Stimulated activated naive CD8-positive, alpha-beta T cell treated with anti-CD3 and anti-CD28 coated beads, Interleukin-15, Interleukin-2, amounts not matched to agents 100 U/mL and 50 U/mL, for 24 hours (primary cell): ENCODE measurements at regions not wholly inside any gene's neighbourhood (a gene's known extent, or its start where the extent isn't known, plus 50 kb on each side); places are given as distances from the start of the nearest gene placed in this dataset.

ENCODE experiments used
- ATAC-seq: fragments of 150-1000 bp; cut with Tn5 transposase; one replicate; pipeline ENCODE4 v1.10.0; 2021
- DNase-seq: peaks from one replicate; pipeline ENCODE4 v3.0.0; 2021

DNA sequence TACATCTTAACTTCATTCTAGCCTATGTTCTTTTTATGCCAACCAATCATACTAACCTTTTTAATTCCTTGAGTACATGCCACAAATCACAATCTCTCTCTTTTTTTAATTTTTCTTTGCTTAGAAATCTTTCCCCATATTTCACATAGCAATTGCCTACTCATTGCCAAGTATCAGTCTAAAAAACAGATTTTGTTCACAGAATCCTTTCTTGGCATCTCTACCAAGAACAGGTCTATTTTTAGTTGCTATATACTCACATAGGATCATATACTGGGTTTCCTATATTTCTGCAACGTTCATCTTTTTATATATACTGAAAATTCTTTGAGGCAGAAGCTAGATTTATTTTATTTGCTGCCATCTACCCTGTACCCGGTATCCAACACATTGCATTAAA, 292.1 kb downstream of the GASK1B start:
- ATAC-seq (no peak), DNase-seq (no peak)

DNA sequence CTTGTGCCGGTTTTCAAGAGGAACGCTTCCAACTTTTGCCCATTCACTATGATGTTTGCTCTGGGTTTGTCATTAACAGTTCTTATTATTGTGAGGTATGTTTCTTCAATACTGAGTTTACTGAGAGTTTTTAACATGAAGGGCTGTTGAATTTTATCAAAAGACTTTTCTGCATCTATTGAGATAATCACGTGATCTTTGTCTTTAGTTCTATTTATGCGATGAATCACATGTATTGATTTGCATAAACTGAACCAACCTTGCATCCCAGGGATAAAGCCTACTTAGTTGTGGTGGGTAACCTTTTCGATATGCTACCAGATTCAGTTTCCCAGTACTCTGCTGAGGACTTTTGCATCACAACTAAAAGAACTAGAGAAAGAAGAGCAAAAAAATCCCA, 318.0 kb downstream of the GASK1B start:
- ATAC-seq (no peak), DNase-seq (no peak)

DNA sequence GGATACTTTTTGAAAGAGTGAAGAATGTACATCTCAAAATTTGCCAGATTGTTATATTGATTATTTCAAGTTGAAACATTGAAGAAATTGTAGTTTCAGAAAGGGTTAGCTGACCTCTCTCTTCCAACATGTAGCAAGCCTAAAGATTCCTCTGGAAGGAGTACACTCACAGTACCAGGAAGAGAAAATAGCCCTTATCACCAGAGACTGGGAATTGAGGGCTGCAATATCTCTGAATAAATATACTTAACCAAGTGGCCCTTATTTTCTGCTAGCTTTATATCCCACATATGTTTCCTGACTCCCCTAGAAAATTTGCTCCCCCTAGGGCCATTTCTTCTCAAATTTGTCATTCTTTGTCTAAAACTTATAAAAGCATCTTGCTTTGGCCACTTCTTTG, 332.2 kb downstream of the GASK1B start:
- ATAC-seq (no peak), DNase-seq (no peak)

DNA sequence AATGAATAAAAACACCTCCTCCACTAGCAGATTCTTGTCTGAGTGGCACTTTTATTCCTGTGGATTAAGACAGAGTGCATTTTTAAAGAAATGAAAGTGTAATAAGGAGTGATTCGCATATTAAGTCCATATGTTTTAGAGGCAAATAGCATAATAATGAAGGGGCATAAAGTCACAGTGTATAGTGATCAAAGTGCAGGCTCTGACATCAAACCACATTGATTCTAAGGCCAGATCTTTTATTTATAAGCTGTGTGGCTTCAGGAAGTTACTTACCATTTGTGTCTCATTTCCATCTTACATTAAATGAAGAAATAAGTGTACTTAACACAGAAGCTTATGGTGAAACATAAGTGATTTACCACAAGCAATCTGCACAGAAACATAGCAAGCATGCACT, 332.8 kb downstream of the GASK1B start:
- ATAC-seq (no peak), DNase-seq (no peak)

DNA sequence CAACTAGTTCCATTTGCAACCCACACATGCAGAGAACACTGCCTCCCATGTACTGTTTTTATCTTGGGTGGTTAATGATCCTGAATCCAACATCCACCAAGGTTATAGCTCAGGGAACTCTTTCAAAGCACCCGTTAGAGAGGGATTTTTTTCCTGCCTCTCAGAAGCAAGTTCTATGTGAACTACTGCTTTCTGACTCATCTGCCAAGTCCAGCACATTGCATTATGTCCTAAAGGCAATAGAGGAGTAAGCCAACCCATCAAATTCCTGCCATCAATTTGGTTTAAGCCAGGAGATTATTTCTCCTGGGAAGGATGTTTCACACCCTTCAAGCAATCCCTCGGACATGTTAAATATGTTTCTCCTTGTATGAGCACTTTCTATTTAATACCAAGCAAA, 334.5 kb downstream of the GASK1B start:
- ATAC-seq (no peak), DNase-seq (no peak)

DNA sequence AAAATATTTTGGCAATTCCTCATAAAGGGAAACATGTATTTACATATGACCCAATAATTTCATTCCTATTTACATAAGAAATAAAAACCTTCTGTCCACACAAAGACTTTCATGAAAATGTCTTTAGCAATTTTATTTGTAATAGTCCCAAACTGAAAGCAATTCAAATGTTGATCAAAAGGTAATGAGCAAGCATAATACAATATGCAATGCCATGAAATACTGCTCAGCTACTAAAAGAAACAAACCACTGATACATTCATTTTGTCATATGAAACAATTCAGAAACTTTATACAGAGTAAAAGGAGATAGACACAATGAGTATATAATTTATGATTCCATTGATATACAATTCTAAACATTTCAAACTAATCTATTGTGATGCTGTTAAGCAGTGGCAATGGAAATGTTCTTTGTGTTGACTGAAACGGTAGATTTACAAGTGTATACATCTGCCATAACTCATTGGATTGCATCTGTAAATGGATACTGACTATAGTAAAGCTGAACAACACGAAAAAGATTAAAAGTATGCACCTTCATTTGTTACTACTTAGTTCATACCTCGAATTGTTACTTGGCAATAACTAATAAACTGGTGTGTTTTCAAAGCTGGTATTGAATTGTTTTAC, 335.6 kb downstream of the GASK1B start:
- ATAC-seq (no peak), DNase-seq (no peak)

DNA sequence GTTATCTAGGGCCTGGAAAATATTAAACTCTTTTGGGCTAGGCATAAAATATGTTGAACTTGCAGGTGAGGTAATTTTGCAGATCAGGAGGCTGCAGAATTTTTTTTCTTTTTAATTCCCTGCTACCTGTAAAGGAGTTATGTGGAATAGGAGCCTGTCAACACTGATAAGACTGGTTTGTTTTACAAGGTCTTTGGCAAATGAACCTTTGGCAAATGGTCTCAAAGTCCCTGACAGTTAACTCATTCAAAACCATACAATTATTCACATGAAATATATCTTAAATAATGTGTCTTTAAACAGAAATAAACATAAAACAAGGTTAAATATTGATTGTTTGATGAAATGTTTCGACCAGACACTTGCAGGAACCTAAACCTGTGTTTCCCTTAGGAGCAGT, 340.2 kb downstream of the GASK1B start:
- DNase-seq (no peak), ATAC-seq (no peak)

DNA sequence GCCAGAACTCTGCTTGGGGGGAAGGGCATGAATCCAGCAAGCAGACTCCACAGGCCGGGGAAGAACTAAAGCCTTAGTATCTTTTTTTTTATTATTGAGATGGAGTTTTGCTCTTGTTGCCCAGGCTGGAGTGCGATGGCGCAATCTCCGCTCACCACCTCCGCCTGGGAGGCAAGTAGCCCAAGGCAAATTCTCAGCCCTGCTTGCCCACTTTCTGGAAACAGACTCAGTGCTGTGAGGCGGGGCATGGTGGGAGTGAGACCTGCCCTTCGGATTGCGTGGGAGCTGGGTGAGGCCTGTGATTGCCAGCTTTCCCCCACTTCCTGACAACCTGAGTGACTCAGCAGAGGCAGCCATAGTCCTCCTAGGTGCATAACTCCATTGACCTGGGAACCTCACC, 348.8 kb downstream of the GASK1B start:
- ATAC-seq (no peak), DNase-seq (no peak)

DNA sequence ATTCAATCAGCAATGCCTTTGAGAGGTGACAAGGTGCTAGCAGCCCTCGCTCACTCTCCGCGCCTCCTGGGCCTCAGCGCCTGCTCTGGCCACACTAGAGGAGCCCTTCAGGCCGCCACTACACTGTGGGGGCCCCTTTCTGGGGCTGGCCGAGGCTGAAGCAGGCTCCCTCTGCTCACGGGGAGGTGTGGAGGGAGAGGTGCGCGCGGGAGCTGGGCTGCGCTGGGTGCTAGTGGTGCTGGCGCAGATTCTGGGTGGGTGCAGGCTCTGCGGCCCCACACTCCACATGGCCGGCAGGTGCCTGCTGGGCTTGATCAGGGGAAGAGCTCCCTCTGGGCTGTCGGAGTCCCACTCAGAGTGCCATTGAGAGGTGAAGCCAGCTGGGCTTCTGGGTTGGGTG, 351.0 kb downstream of the GASK1B start:
- DNase-seq: no peak
- no peak for ATAC-seq

DNA sequence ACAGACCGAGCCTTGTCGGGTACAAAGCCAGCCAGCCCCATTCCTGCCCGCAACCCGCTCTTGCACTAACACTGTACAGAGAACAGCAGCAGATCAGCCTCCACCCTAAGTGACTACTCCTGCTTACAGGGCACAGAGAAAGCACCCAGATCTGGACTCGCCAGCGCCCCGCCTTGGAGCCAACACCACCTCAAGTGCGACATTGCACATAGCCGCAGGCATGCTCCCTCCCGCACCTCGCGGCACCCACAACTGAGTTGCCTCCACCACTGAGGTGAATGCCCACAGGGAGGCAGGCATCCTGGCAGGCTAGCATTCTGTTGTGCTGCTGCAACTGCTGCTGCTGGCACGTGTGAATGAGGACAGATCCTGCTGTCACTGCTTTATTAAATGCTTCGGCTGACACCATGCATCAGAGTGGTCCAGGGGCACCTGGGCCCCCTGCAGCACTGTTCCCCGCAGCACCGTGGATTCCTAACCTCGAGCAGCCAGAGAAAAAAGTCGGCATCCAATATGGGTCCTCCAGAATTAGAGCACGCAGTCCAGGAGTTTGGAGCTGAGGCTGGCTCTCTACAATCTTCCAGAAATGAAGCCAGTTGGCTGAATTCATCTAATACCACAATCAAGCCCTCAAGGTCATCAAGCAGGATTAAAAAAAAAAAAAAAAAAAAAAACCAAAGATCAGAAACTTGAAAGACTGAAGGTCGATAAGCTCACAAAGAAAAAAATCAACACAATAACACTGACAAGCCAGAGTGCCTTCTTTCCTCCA, 352.9 kb downstream of the GASK1B start:
- DNase-seq: no peak
- ATAC-seq: no peak

DNA sequence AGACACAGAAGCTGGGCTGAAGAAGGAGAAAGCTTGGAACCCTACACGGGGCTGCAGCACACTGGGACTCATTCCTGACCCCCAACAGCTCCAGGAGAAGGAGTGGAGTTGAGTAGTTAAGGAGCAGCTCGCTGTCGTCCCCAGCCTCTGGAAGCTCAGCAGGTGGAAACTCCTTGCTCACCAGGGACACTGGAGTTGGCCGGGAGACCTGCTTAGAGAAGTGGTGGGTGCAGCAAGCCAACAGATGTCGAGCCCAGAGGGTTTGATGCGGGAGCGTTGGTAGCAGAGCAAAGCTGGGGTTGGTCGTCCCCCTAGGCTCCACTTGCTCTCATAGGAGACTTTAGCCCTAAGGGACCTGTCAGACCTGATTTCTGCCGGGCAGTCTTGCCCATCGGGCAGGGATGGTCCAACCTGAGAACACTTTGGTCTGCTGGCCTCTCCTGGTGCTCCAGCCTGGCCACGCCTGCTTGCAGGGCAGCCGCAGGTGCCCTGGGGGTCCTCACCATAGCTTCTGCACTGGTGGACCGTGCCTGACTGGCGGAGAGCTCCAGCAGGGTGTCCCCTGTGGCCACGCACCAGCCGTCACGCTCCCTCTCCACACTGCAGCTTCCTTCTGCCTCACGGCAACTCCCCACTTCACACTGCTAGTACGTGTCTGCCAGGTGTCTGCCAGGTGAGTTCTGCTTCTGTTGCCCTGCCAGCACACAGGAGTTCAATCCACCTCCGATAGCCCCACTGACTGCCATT, 353.7 kb downstream of the GASK1B start:
- DNase-seq (no peak), ATAC-seq (no peak)

DNA sequence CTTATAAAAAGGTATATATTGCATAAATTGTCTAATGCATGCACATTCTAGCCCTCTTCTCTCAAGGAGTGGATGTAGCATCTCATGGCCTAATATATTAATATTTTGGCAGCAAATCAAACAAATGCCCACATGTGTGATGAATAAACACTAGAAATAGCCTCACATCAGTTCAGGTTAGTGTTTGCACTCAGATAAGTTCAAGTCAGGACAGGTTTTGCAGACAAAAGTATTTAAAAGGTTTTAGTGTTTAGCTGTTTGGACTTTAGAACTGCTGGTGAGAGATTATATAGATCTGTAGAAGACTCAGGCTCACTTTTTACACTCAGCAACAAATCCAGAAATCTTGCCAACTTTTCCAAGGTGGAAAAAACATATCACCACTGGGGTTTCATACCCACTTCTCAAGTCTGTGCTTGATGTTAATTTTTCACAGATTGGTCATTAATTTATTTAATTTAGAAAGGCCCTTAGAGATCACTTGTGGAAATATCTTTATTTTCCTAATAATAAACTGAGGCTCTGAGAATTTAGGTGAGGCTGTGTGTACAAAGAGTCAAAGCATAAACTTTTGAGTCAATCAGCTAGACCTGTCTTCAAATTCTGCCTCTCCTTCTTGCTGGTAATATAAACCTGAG, 362.6 kb downstream of the GASK1B start:
- ATAC-seq (no peak), DNase-seq (no peak)

DNA sequence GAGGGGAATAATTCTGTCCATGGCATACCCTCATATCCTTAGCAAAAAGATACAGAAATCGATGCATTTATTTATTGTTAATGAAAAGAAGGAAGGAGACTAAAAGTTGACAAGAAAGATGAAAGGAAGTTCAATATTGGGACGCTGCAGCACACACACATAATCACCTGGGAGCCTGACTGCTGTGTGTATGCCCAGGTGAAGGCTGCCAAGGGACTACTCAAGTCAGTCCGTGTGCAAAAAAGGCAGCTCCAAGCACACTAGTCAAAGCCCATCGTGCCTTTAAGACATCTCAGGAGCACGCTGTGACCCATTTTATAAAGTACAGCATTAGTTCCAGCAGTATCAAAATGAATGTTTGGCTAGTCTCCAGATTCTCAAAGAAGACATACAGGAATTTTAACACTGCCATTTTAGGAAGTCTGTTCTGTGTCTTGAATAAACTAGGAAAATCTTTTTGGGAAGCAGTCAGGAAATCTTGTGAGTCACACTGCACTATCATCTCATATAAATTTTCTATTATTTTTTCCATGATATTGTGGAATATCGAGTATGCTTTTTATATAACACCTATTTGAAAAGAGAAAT, 363.9 kb downstream of the GASK1B start:
- ATAC-seq: no peak

DNA sequence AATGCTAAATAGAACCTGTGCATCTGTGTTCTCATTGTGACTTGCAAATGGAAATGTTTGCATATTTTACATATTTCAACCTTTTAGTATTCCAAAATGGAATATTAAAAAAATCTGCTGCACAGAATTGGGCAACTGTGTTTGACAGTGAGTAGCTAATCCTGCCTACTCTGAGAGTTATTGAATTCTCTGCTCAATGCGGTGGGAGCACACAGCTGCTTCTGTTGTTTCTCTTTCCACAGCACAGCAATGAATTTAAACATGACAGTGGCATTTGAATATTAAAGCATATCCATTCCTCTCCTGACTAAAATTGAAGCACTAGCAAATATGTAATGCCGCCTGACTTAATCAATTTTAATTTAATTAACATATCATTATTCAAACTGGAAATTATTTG, 366.6 kb downstream of the GASK1B start:
- ATAC-seq (no peak), DNase-seq (no peak)

More for the DNA sequence above, 363.9 kb downstream of the GASK1B start:
- no peak for DNase-seq

DNA sequence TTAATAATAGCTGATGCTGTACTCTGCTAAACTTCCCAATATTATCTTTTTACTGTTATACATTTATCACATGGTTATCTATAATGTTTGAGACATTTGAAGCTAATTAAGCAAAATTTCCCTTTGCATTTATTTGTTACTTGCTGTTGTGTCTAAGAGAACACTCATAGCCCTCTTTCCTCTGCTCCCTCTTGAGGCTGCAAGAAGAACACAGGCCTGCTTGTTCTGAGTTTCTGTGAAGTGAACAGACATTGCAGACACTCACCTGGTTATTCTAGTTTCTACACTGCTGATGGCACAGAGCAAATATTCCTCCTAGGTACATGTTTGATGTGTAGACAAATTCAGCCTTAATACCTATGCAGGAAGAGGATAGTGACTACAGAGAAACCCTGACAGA, 367.8 kb downstream of the GASK1B start:
- no peak for DNase-seq
- no peak for ATAC-seq

DNA sequence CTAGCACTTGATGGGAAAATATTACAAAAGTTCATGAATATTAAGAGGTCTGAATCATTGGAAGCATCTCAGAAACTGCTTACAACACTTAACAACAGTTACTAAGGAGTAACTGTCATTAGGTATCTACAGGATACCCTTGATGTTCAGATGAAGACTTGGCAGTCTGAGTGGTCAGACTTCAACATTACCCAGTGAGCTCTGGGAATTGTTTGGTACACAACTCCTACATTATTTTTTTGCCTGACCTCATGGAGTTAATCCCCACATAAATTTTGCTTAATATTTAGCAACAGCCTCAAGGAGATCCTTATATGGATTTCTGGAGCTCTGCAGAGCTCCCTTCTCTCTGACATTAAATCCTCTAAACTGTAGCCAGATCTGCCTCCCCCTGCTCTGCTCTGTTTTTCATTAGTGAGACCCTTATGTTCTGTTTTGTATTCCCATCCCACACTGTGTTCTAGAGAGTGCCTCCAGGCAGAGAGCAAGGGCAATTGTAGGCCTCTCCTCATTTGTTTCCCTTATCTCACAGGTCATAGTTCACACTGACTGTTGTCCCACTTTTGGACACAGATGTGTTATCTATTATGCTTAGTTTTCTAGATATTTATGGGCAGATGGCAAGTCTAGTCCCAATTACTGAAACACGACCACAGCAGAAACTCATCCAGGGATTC, 368.8 kb downstream of the GASK1B start:
- ATAC-seq (no peak), DNase-seq (no peak)

DNA sequence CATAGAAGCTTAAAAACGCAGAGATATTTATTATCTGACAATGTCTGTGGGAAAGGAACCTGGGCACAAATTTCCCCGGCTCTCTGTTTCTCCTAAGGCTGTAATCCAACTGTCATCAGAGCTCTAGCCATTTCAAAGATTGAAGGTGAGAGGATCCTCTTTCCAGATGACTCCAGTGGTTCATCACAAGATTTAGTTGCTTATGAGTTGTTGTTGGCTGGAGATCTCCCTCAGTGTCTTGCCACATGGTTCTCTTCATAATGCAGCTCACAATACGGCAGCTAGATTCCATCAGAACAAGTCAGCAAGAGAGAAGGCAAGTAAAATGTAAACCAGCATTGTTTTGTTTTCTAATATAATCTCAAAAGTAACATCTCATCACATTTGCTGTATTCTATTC, 369.4 kb downstream of the GASK1B start:
- no peak for DNase-seq
- ATAC-seq: no peak

DNA sequence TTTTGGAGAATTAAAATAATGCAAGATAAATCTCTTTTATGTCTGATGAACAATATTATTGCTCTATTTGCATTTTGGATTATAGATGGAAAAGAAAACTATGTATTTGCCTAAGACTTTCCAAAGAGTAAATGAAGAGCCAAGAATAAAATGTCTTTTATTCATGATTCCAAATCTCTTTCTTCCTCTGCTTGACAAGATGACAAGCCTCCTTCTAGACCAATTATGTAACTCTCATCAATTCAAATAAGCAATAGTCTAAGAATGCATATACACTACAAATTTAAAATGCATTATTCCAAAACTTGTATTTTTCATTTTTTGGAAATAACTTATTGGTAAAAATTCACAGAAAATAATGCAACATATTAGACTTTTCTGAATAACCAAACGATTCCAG, 377.3 kb downstream of the GASK1B start:
- ATAC-seq: no peak
- DNase-seq: no peak

DNA sequence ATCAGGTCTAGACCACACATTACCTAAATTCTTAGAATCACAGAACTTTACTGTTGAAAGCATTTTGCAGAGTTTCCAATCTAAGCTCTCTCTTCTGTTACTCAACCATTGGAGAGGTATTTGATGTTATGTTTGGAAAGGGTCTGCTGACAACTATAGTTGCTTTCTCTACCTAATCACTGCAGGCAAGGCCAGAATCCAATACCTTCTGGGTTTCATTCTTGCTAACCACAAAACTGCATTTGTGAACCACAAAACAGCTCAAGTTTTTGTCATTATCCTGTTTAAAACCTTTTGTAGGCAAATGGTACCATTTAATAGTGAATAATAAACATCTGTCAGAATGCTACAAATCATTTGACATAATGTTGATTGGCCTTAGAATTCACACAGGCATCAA, 380.1 kb downstream of the GASK1B start:
- DNase-seq: no peak
- no peak for ATAC-seq

DNA sequence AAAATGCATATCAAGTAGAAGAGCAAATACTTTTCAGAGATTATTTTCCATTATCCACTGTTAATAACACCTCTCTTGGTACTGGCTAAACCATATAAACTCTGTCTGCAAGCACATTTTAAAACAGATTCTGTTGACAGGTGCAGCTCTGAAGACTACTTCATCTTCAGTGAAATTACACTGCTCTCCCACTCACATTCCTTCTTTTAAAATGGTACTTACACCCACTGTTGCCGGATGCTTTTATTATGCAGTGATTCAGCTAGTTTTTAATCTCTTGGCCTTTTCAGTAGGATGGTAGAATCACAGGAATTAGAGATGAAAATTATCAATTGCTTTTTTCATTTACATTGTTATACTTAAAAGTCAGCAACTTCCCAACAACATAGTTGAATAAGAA, 381.6 kb downstream of the GASK1B start:
- ATAC-seq (no peak), DNase-seq (no peak)

DNA sequence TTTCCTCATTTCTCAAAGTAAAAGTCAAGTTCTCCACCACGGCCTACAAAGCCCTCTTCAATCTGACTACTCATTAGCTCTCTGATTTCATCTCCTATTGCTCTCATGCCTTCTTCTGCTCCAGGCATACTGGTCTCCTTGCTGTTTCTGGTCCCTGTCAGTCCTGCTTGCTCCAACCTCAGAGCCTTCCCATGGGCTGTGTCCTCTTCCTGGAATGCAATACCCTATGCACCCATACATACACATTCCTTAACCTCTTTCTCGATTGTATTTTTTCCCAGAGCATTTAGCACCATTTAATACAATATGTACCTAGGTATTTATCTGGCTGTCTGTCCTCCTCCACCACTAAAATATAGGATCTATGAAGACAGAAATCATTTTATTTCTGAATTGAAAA, 385.2 kb downstream of the GASK1B start:
- no peak for ATAC-seq
- no peak for DNase-seq

DNA sequence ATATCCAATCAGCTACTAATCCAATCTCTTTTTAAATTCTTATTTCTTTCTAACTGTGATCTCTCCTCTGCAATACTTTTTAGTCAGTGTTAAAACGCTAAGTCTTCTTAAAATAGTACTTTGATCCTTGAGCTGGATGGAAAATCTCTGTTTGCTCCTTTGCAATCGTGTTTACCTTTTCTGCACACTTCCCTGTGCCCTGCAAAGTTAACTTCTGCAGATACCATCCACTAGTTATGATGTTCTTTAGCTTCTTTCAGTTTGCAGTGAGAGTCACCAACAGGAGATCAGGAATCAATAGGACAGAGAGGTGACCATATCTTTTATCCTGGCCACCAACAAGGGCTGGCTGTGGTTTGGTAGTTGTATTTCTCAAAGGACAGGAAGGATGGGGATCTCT, 391.5 kb downstream of the GASK1B start:
- DNase-seq (no peak), ATAC-seq (no peak)
